ENCODE measurements at regions not wholly inside any gene's neighbourhood (a gene's known extent, or its start where the extent isn't known, plus 50 kb on each side); places are given as distances from the start of the nearest gene placed in this dataset.
"Not testable (repeated sequence)": the region's sequence is repeated elsewhere in the genome, so short reads cannot be mapped to it uniquely, and the experiment has no call there.

- no peak for DNase-seq (ENCODE audit: low spot score)
Measured at GRCh38 chr1:60888126-60888525, 194.2 kb upstream of the NFIA start.

GRCh38 chr1:60886793-60887331 is 195.5 kb upstream of the NFIA start:
- DNase-seq (ENCODE audit: low spot score), result no peak

GRCh38 chr1:60886090-60886489 is 196.3 kb upstream of the NFIA start:
- DNase-seq (ENCODE audit: low spot score), result no peak

GRCh38 chr1:60880202-60880601 is 202.2 kb upstream of the NFIA start:
- DNase-seq (ENCODE audit: low spot score), result no peak

- DNase-seq (ENCODE audit: low spot score), result no peak
Measured at GRCh38 chr1:60878323-60878722, 204.0 kb upstream of the NFIA start.

- DNase-seq (ENCODE audit: low spot score), result no peak
Measured at GRCh38 chr1:60877376-60877775, 205.0 kb upstream of the NFIA start.

GRCh38 chr1:60876952-60877351 is 205.4 kb upstream of the NFIA start:
- DNase-seq (ENCODE audit: low spot score), result no peak

- DNase-seq (ENCODE audit: low spot score), result no peak
Measured at GRCh38 chr1:60875138-60875537, 207.2 kb upstream of the NFIA start.

- no peak for DNase-seq (ENCODE audit: low spot score)
Measured at GRCh38 chr1:60874718-60875117, 207.6 kb upstream of the NFIA start.

- not testable (repeated sequence) for DNase-seq (ENCODE audit: low spot score)
Measured at GRCh38 chr1:60873396-60873795, 209.0 kb upstream of the NFIA start.

- DNase-seq (ENCODE audit: low spot score), result no peak
Measured at GRCh38 chr1:60872426-60873054, 209.8 kb upstream of the NFIA start.

- DNase-seq (ENCODE audit: low spot score), result no peak
Measured at GRCh38 chr1:60870269-60870865, 212.0 kb upstream of the NFIA start.

- DNase-seq (ENCODE audit: low spot score), result no peak
Measured at GRCh38 chr1:60868901-60869663, 213.3 kb upstream of the NFIA start.

GRCh38 chr1:60867782-60868181 is 214.6 kb upstream of the NFIA start:
- no peak for DNase-seq (ENCODE audit: low spot score)

- no peak for DNase-seq (ENCODE audit: low spot score)
Measured at GRCh38 chr1:60866917-60867531, 215.3 kb upstream of the NFIA start.

- no peak for DNase-seq (ENCODE audit: low spot score)
Measured at GRCh38 chr1:60866226-60866900, 216.0 kb upstream of the NFIA start.

GRCh38 chr1:60865166-60865565 is 217.2 kb upstream of the NFIA start:
- no peak for DNase-seq (ENCODE audit: low spot score)

- no peak for DNase-seq (ENCODE audit: low spot score)
Measured at GRCh38 chr1:60864722-60865121, 217.6 kb upstream of the NFIA start.

- no peak for DNase-seq (ENCODE audit: low spot score)
Measured at GRCh38 chr1:60863131-60863530, 219.2 kb upstream of the NFIA start.

GRCh38 chr1:60861961-60862567 is 220.3 kb upstream of the NFIA start:
- DNase-seq (ENCODE audit: low spot score), result no peak

GRCh38 chr1:60859111-60859510 is 223.2 kb upstream of the NFIA start:
- DNase-seq (ENCODE audit: low spot score), result no peak

- no peak for DNase-seq (ENCODE audit: low spot score)
Measured at GRCh38 chr1:60857851-60858250, 224.5 kb upstream of the NFIA start.

Measured in activated CD4-positive, alpha-beta T cell treated with anti-CD3 and anti-CD28 coated beads, Interleukin-2, Interleukin-4, amounts not matched to agents 100 ng/mL and 50 ng/mL, durations not matched to agents 16 hours and 8 hours (primary cell).